HG02588 (cell line): ENCODE measurements at regions not wholly inside any gene's neighbourhood (a gene's known extent, or its start where the extent isn't known, plus 50 kb on each side); places are given as distances from the start of the nearest gene placed in this dataset.
"Not testable (repeated sequence)": the region's sequence is repeated elsewhere in the genome, so short reads cannot be mapped to it uniquely, and the experiment has no call there.

Experiments used
- ATAC-seq: cut with Tn5 transposase; IDR thresholded peaks from one replicate; pipeline ENCODE4 v1.9.1; 2021; ENCODE audit warnings: mild to moderate bottlenecking, moderate library complexity; ENCODE audit not compliant: unreplicated experiment

- no peak for ATAC-seq
These were observed 457.2 kb downstream of the AEBP2 start for GRCh38 chr12:19896534-19896933.

- ATAC-seq: no peak
These were observed 458.7 kb downstream of the AEBP2 start for GRCh38 chr12:19897900-19898408.

GRCh38 chr12:19901841-19902240 lies 462.5 kb downstream of the AEBP2 start:
- no peak for ATAC-seq

GRCh38 chr12:19904819-19905218 lies 463.5 kb upstream of the PDE3A start:
- no peak for ATAC-seq

- no peak for ATAC-seq
These were observed 459.5 kb upstream of the PDE3A start for GRCh38 chr12:19908830-19909229.

GRCh38 chr12:19909418-19909817 lies 458.9 kb upstream of the PDE3A start:
- ATAC-seq: no peak

- ATAC-seq: no peak
These were observed 457.7 kb upstream of the PDE3A start for GRCh38 chr12:19910681-19911080.

GRCh38 chr12:19912991-19913390 lies 455.3 kb upstream of the PDE3A start:
- ATAC-seq: no peak

- ATAC-seq: no peak
These were observed 452.7 kb upstream of the PDE3A start for GRCh38 chr12:19915392-19916195.

GRCh38 chr12:19916196-19916753 lies 452.1 kb upstream of the PDE3A start:
- no peak for ATAC-seq

- no peak for ATAC-seq
These were observed 451.4 kb upstream of the PDE3A start for GRCh38 chr12:19916974-19917373.

GRCh38 chr12:19921716-19922115 lies 446.6 kb upstream of the PDE3A start:
- not testable (repeated sequence) for ATAC-seq

- no peak for ATAC-seq
These were observed 445.6 kb upstream of the PDE3A start for GRCh38 chr12:19922717-19923116.

GRCh38 chr12:19924360-19924759 lies 444.0 kb upstream of the PDE3A start:
- no peak for ATAC-seq

- no peak for ATAC-seq
These were observed 442.5 kb upstream of the PDE3A start for GRCh38 chr12:19925841-19926240.

- ATAC-seq: no peak
These were observed 442.1 kb upstream of the PDE3A start for GRCh38 chr12:19926266-19926665.

- no peak for ATAC-seq
These were observed 440.7 kb upstream of the PDE3A start for GRCh38 chr12:19927661-19928060.

GRCh38 chr12:19932413-19932812 lies 435.9 kb upstream of the PDE3A start:
- no peak for ATAC-seq

- no peak for ATAC-seq
These were observed 434.4 kb upstream of the PDE3A start for GRCh38 chr12:19933924-19934323.

- no peak for ATAC-seq
These were observed 431.2 kb upstream of the PDE3A start for GRCh38 chr12:19937161-19937560.

GRCh38 chr12:19938031-19938430 lies 430.3 kb upstream of the PDE3A start:
- ATAC-seq: no peak

GRCh38 chr12:19938491-19938890 lies 429.8 kb upstream of the PDE3A start:
- no peak for ATAC-seq
